MG63 (cell line): ENCODE measurements at regions not wholly inside any gene's neighbourhood (a gene's known extent, or its start where the extent isn't known, plus 50 kb on each side); places are given as distances from the start of the nearest gene placed in this dataset.

ENCODE experiments used
- DNase-seq: peaks from one replicate; pipeline ENCODE4 v3.0.0-alpha.2; 2020
- H3K27me3 ChIP-seq: fragments of 250-450 bp; sonication (Bioruptor Pico); 2 replicates; pipeline ENCODE4 v1.5.1; 2020; ENCODE audit warnings: mild to moderate bottlenecking, moderate library complexity
- H3K36me3 ChIP-seq: fragments of 250-450 bp; sonication (Bioruptor Pico); 2 replicates; pipeline ENCODE4 v1.5.1; 2020; ENCODE audit warnings: mild to moderate bottlenecking, moderate library complexity
- H3K4me3 ChIP-seq: fragments of 250-450 bp; sonication (Bioruptor Pico); 2 replicates; pipeline ENCODE4 v1.5.1; 2020; ENCODE audit warnings: mild to moderate bottlenecking, moderate library complexity
- H3K9me3 ChIP-seq: fragments of 250-450 bp; sonication (Bioruptor Pico); 2 replicates; pipeline ENCODE4 v1.5.1; 2020; ENCODE audit warnings: mild to moderate bottlenecking, moderate library complexity

GRCh38 chr7:91814189-91814588 is 66.3 kb downstream of the MTERF1 start:
- H3K9me3 ChIP-seq = no peaks in the 10 kb centered on the region
- no peaks in the 10 kb centered on the region for H3K36me3 ChIP-seq
- H3K27me3 ChIP-seq = no peaks in the 10 kb centered on the region
- no peak for DNase-seq
- no peak overlapping the region for H3K4me3 ChIP-seq
